ENCODE measurements at regions not wholly inside any gene's neighbourhood (a gene's known extent, or its start where the extent isn't known, plus 50 kb on each side); places are given as distances from the start of the nearest gene placed in this dataset.

GRCh38 chr13:94946039-94946438, 233.7 kb upstream of the SOX21 start:
- no peak for TF ChIP-seq POLR2A (IDR thresholded peaks at IDR 0.05)
- TF ChIP-seq, protein P1, sequence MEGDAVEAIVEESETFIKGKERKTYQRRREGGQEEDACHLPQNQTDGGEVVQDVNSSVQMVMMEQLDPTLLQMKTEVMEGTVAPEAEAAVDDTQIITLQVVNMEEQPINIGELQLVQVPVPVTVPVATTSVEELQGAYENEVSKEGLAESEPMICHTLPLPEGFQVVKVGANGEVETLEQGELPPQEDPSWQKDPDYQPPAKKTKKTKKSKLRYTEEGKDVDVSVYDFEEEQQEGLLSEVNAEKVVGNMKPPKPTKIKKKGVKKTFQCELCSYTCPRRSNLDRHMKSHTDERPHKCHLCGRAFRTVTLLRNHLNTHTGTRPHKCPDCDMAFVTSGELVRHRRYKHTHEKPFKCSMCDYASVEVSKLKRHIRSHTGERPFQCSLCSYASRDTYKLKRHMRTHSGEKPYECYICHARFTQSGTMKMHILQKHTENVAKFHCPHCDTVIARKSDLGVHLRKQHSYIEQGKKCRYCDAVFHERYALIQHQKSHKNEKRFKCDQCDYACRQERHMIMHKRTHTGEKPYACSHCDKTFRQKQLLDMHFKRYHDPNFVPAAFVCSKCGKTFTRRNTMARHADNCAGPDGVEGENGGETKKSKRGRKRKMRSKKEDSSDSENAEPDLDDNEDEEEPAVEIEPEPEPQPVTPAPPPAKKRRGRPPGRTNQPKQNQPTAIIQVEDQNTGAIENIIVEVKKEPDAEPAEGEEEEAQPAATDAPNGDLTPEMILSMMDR (IDR thresholded peaks at IDR 0.05): no peak
